ENCODE measurements at regions not wholly inside any gene's neighbourhood (a gene's known extent, or its start where the extent isn't known, plus 50 kb on each side); places are given as distances from the start of the nearest gene placed in this dataset.

GRCh38 chr3:145058483-145058882 lies 1086.9 kb downstream of the DIPK2A start:
- intact Hi-C loops (cut with DNase I; ENCODE audit: low total_unique reads), result no loop called here
- Histone ChIP-seq H3K4me1 (no peaks in the 10 kb centered on the region), H3K4me3 (no peak overlapping the region), H3K27ac (no peak overlapping the region), H3K9me3 (peaks cover 8 to 14% of the 10 kb centered on the region in 2 donors), H3K27me3 (no peaks in the 10 kb centered on the region), H3K36me3 (no peaks in the 10 kb centered on the region)
- no peak for DNase-seq (ENCODE audit: low spot score in 2 of 2)
- TF ChIP-seq CTCF (IDR thresholded peaks at IDR 0.05), result no peak
- TF ChIP-seq POLR2A (IDR thresholded peaks at IDR 0.05), result no peak
- no peak for TF ChIP-seq POLR2AphosphoS5 (IDR thresholded peaks at IDR 0.05)

- intact Hi-C loops (cut with DNase I; ENCODE audit: low total_unique reads), result no loop called here
- no peak overlapping the region for H3K4me3 ChIP-seq
- H3K27me3 ChIP-seq, result no peaks in the 10 kb centered on the region
- no peak for DNase-seq (ENCODE audit: low spot score in 2 of 2)
- H3K4me1 ChIP-seq, result no peaks in the 10 kb centered on the region
- no peak overlapping the region for H3K27ac ChIP-seq
- H3K36me3 ChIP-seq, result no peaks in the 10 kb centered on the region
- H3K9me3 ChIP-seq, result peaks cover 8 to 14% of the 10 kb centered on the region in 2 donors
- TF ChIP-seq POLR2A (IDR thresholded peaks at IDR 0.05) (no peak), POLR2AphosphoS5 (IDR thresholded peaks at IDR 0.05) (no peak), CTCF (IDR thresholded peaks at IDR 0.05) (no peak)
Observed at GRCh38 chr3:145063616-145064015, 1092.0 kb downstream of the DIPK2A start.

GRCh38 chr3:145070795-145071194 lies 1090.2 kb downstream of the PLOD2 start:
- H3K36me3 ChIP-seq, result no peaks in the 10 kb centered on the region
- H3K27me3 ChIP-seq, result no peaks in the 10 kb centered on the region
- no peak overlapping the region for H3K27ac ChIP-seq
- DNase-seq (ENCODE audit: low spot score in 2 of 2), result no peak
- H3K4me3 ChIP-seq, result no peak overlapping the region
- H3K9me3 ChIP-seq, result peaks cover 0 to 4% of the 10 kb centered on the region in 2 donors
- no peaks in the 10 kb centered on the region for H3K4me1 ChIP-seq
- intact Hi-C loops (cut with DNase I; ENCODE audit: low total_unique reads), result no loop called here
- TF ChIP-seq CTCF (IDR thresholded peaks at IDR 0.05), result no peak

- no peaks in the 10 kb centered on the region for H3K36me3 ChIP-seq
- intact Hi-C loops (cut with DNase I; ENCODE audit: low total_unique reads), result no loop called here
- H3K4me3 ChIP-seq, result no peak overlapping the region
Observed at GRCh38 chr3:145079436-145079835, 1081.5 kb downstream of the PLOD2 start.

GRCh38 chr3:145087038-145087437 lies 1073.9 kb downstream of the PLOD2 start:
- Histone ChIP-seq H3K27ac (no peak overlapping the region), H3K27me3 (no peaks in the 10 kb centered on the region), H3K9me3 (no peaks in the 10 kb centered on the region), H3K36me3 (no peaks in the 10 kb centered on the region), H3K4me1 (no peaks in the 10 kb centered on the region), H3K4me3 (no peak overlapping the region)
- intact Hi-C loops (cut with DNase I; ENCODE audit: low total_unique reads), result no loop called here
- DNase-seq (ENCODE audit: low spot score in 2 of 2), result no peak
- TF ChIP-seq CTCF (IDR thresholded peaks at IDR 0.05), result no peak
- TF ChIP-seq POLR2AphosphoS5 (IDR thresholded peaks at IDR 0.05), result no peak
- TF ChIP-seq POLR2A (IDR thresholded peaks at IDR 0.05), result no peak

More at GRCh38 chr3:145079436-145079835, 1081.5 kb downstream of the PLOD2 start:
- Histone ChIP-seq H3K27ac (no peak overlapping the region), H3K9me3 (no peaks in the 10 kb centered on the region), H3K27me3 (no peaks in the 10 kb centered on the region), H3K4me1 (no peaks in the 10 kb centered on the region)
- no peak for TF ChIP-seq CTCF (IDR thresholded peaks at IDR 0.05)
- no peak for TF ChIP-seq POLR2A (IDR thresholded peaks at IDR 0.05)
- no peak for TF ChIP-seq POLR2AphosphoS5 (IDR thresholded peaks at IDR 0.05)
- DNase-seq (ENCODE audit: low spot score in 2 of 2), result no peak

All from breast epithelium (tissue), 4 donors.